ENCODE measurements at regions not wholly inside any gene's neighbourhood (a gene's known extent, or its start where the extent isn't known, plus 50 kb on each side); places are given as distances from the start of the nearest gene placed in this dataset.
"Not testable (repeated sequence)": the region's sequence is repeated elsewhere in the genome, so short reads cannot be mapped to it uniquely, and the experiment has no call there.

DNA sequence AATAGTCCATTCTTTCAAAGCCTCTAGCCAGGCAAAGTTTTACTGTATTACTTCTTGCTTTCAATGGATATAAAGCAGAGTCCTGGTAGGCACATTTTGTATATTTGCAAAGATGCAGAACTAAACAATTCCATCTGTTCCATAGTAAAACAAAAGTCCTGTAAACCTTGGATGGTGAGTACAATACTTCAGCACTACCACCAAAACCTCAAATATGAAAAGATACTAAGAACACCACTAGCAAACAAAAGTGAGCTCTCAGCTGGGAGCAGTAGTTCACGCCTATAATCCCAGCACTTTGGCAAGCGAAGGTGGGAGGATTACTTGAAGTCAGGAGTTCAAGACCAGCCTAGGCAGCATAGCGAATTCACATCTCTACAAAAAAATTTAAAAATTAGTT lies 195.0 kb downstream of the MSX2 start:
- no peak overlapping the region for H2AFZ ChIP-seq (ENCODE audit: low read length)
- H3K4me3 ChIP-seq (ENCODE audit: low read length) = no peak overlapping the region
- ChIA-PET CTCF (no interaction called here), POLR2A (ENCODE audit: unreplicated experiment) (no interaction called here)
- no peaks in the 10 kb centered on the region for H4K20me1 ChIP-seq (ENCODE audit: low read length)
- no peak overlapping the region for H3K27ac ChIP-seq (ENCODE audit: low read length)
- peaks cover 11% of the 10 kb centered on the region; the same call in 1 of the 2 replicates for H3K27me3 ChIP-seq (ENCODE audit: low read length)
- BruUV-seq (replicated peaks) = no TSS peak
- intact Hi-C loops (cut with micrococcal nuclease) = no loop called here
- H3K4me1 ChIP-seq (ENCODE audit: insufficient read depth, low read length) = no peaks in the 10 kb centered on the region
- TF ChIP-seq CTCF (conservative IDR thresholded peaks at IDR 0.05; ENCODE audit: low read depth, low read length) (no peak), EZH2phosphoT487 (IDR thresholded peaks at IDR 0.05; ENCODE audit: borderline replicate concordance, low read length) (no peak), EZH2 (IDR thresholded peaks at IDR 0.05; ENCODE audit: low read length, unreplicated experiment) (no peak)
- H3K79me2 ChIP-seq (ENCODE audit: low read length) = no peaks in the 10 kb centered on the region
- no peaks in the 10 kb centered on the region for H3F3A ChIP-seq (ENCODE audit: low read length, unreplicated experiment)
- no peaks in the 10 kb centered on the region for H3K36me3 ChIP-seq (ENCODE audit: low read depth, low read length)
- no peak for DNase-seq
- H3K4me2 ChIP-seq (ENCODE audit: low read length) = no peak overlapping the region
- H3K9me3 ChIP-seq (ENCODE audit: low read length) = no peaks in the 10 kb centered on the region
- H3K9ac ChIP-seq (ENCODE audit: low read length) = no peak overlapping the region
- no peaks in the 10 kb centered on the region for H3K9me2 ChIP-seq (replicated peaks; ENCODE audit: low read length)
- no peak for ATAC-seq

GRCh38 chr5:174918655-174919054 lies 194.3 kb downstream of the MSX2 start:
- intact Hi-C loops (cut with micrococcal nuclease) = no loop called here
- Histone ChIP-seq H3F3A (ENCODE audit: low read length, unreplicated experiment) (no peaks in the 10 kb centered on the region), H3K9ac (ENCODE audit: low read length) (no peak overlapping the region), H3K4me2 (ENCODE audit: low read length) (no peak overlapping the region), H3K27me3 (ENCODE audit: low read length) (peaks cover 11% of the 10 kb centered on the region; the same call in 1 of the 2 replicates), H3K4me1 (ENCODE audit: insufficient read depth, low read length) (no peaks in the 10 kb centered on the region), H3K79me2 (ENCODE audit: low read length) (no peaks in the 10 kb centered on the region), H4K20me1 (ENCODE audit: low read length) (no peaks in the 10 kb centered on the region), H3K9me2 (replicated peaks; ENCODE audit: low read length) (no peaks in the 10 kb centered on the region), H3K4me3 (ENCODE audit: low read length) (no peak overlapping the region), H3K27ac (ENCODE audit: low read length) (no peak overlapping the region), H2AFZ (ENCODE audit: low read length) (no peak overlapping the region), H3K36me3 (ENCODE audit: low read depth, low read length) (no peaks in the 10 kb centered on the region), H3K9me3 (ENCODE audit: low read length) (no peaks in the 10 kb centered on the region)
- ATAC-seq (no peak), DNase-seq (no peak)
- no peak for TF ChIP-seq EZH2phosphoT487 (IDR thresholded peaks at IDR 0.05; ENCODE audit: borderline replicate concordance, low read length)
- no peak for TF ChIP-seq CTCF (conservative IDR thresholded peaks at IDR 0.05; ENCODE audit: low read depth, low read length)
- TF ChIP-seq EZH2 (IDR thresholded peaks at IDR 0.05; ENCODE audit: low read length, unreplicated experiment) = no peak
- POLR2A ChIA-PET (ENCODE audit: unreplicated experiment) = no interaction called here
- no TSS peak for BruUV-seq (replicated peaks)
- CTCF ChIA-PET = no interaction called here

DNA sequence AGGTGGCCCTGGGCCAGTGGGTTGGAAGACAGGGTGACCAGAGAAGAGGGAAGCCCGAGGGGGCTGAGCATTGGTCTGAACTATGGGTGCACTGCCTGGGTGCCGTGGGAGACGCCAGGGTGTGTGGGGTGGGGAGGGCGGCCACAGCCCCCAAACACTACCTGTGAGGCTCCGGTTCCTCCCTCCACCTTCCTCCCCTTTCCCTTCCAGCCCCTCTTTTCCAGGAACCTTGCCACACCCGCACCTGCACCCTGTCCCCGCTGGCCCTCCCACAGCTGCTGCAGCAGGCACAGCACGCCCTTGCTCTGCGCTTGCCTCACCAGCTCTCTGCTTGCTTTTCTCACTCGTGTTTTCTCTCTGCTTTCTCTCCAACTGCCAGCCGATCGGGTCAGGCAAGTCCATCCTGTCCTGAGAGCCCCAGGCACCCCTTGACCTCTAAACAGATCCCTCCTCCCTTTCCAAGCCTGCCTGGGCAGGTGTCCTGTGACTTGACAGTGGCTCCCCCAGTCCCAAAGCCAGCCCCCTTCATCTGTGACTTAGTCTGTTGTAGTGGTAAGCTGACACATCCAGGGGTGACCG lies 193.7 kb downstream of the MSX2 start:
- ChIA-PET POLR2A (ENCODE audit: unreplicated experiment) (no interaction called here), CTCF (no interaction called here)
- no peak for DNase-seq
- H3K9me2 ChIP-seq (replicated peaks; ENCODE audit: low read length) = no peaks in the 10 kb centered on the region
- no peaks in the 10 kb centered on the region for H3K36me3 ChIP-seq (ENCODE audit: low read depth, low read length)
- H3K4me1 ChIP-seq (ENCODE audit: insufficient read depth, low read length) = no peaks in the 10 kb centered on the region
- no peak for TF ChIP-seq EZH2phosphoT487 (IDR thresholded peaks at IDR 0.05; ENCODE audit: borderline replicate concordance, low read length)
- TF ChIP-seq EZH2 (IDR thresholded peaks at IDR 0.05; ENCODE audit: low read length, unreplicated experiment) = no peak
- no peak for TF ChIP-seq CTCF (conservative IDR thresholded peaks at IDR 0.05; ENCODE audit: low read depth, low read length)
- no peaks in the 10 kb centered on the region for H3F3A ChIP-seq (ENCODE audit: low read length, unreplicated experiment)
- H4K20me1 ChIP-seq (ENCODE audit: low read length) = no peaks in the 10 kb centered on the region
- H3K4me3 ChIP-seq (ENCODE audit: low read length) = no peak overlapping the region
- H3K27ac ChIP-seq (ENCODE audit: low read length) = no peak overlapping the region
- intact Hi-C loops (cut with micrococcal nuclease) = no loop called here
- H3K9ac ChIP-seq (ENCODE audit: low read length) = no peak overlapping the region
- H3K27me3 ChIP-seq (ENCODE audit: low read length) = peaks cover 5% of the 10 kb centered on the region; the same call in 1 of the 2 replicates
- no peaks in the 10 kb centered on the region for H3K79me2 ChIP-seq (ENCODE audit: low read length)
- no TSS peak for BruUV-seq (replicated peaks)
- H2AFZ ChIP-seq (ENCODE audit: low read length) = no peak overlapping the region
- ATAC-seq = no peak
- no peak overlapping the region for H3K4me2 ChIP-seq (ENCODE audit: low read length)
- H3K9me3 ChIP-seq (ENCODE audit: low read length) = no peaks in the 10 kb centered on the region

GRCh38 chr5:174917435-174917834 lies 193.1 kb downstream of the MSX2 start:
- intact Hi-C loops (cut with micrococcal nuclease); BruUV-seq (replicated peaks); H3K4me3 ChIP-seq (ENCODE audit: low read length); H3F3A ChIP-seq (ENCODE audit: low read length, unreplicated experiment); H3K4me2 ChIP-seq (ENCODE audit: low read length); H3K36me3 ChIP-seq (ENCODE audit: low read depth, low read length); H3K27me3 ChIP-seq (ENCODE audit: low read length); H3K9ac ChIP-seq (ENCODE audit: low read length); DNase-seq; H4K20me1 ChIP-seq (ENCODE audit: low read length); ATAC-seq; H2AFZ ChIP-seq (ENCODE audit: low read length); H3K79me2 ChIP-seq (ENCODE audit: low read length); H3K9me2 ChIP-seq (replicated peaks; ENCODE audit: low read length); POLR2A ChIA-PET (ENCODE audit: unreplicated experiment); CTCF ChIA-PET; H3K4me1 ChIP-seq (ENCODE audit: insufficient read depth, low read length); H3K27ac ChIP-seq (ENCODE audit: low read length); H3K9me3 ChIP-seq (ENCODE audit: low read length): not testable (repeated sequence)
